Mesendoderm (in vitro differentiated cells): ENCODE measurements at regions not wholly inside any gene's neighbourhood (a gene's known extent, or its start where the extent isn't known, plus 50 kb on each side); places are given as distances from the start of the nearest gene placed in this dataset.

Experiments used
- DNase-seq: peaks from one replicate; pipeline ENCODE4 v3.0.0; 2013
- H2AK5ac ChIP-seq: 2 replicates; pipeline ENCODE4 v1.6.1; 2013; ENCODE audit warnings: low read length, inconsistent platforms
- H2BK120ac ChIP-seq: 2 replicates; pipeline ENCODE4 v1.6.1; 2013; ENCODE audit warnings: low read depth, mild to moderate bottlenecking, low read length, moderate library complexity, mixed read lengths
- H2BK15ac ChIP-seq: replicated peaks from 2 replicates; pipeline ENCODE4 v1.6.1; 2013; ENCODE audit warnings: low read depth, mild to moderate bottlenecking, moderate library complexity
- H2BK5ac ChIP-seq: 2 replicates; pipeline ENCODE4 v1.6.1; 2013; ENCODE audit warnings: low read length, inconsistent platforms
- H3K18ac ChIP-seq: 2 replicates; pipeline ENCODE4 v1.6.1; 2013; ENCODE audit warnings: mild to moderate bottlenecking, low read length, mixed read lengths
- H3K23ac ChIP-seq: one replicate; pipeline ENCODE4 v1.6.1; 2013; ENCODE audit warnings: low read length
- H3K27ac ChIP-seq: 2 replicates; pipeline ENCODE4 v1.5.1; 2013; ENCODE audit warnings: low read depth, mild to moderate bottlenecking, inconsistent platforms, low read length, moderate library complexity
- H3K27me3 ChIP-seq: 2 replicates; pipeline ENCODE4 v1.6.1; 2013; ENCODE audit warnings: low read length, control low read depth, mild to moderate bottlenecking, inconsistent platforms; ENCODE audit not compliant: insufficient read depth, poor library complexity
- H3K36me3 ChIP-seq: 2 replicates; pipeline ENCODE4 v1.6.1; 2013; ENCODE audit warnings: low read length, inconsistent platforms; ENCODE audit not compliant: control insufficient read depth, insufficient read depth
- H3K4ac ChIP-seq: one replicate; pipeline ENCODE4 v1.6.1; 2013; ENCODE audit warnings: low read depth, mild to moderate bottlenecking, low read length, moderate library complexity
- H3K4me1 ChIP-seq: 2 replicates; pipeline ENCODE4 v1.6.1; 2013; ENCODE audit warnings: low read depth, low read length, inconsistent platforms; ENCODE audit not compliant: control insufficient read depth
- H3K4me2 ChIP-seq: 2 replicates; pipeline ENCODE4 v1.6.1; 2013; ENCODE audit warnings: low read length
- H3K4me3 ChIP-seq: 2 replicates; pipeline ENCODE4 v1.5.1; 2013; ENCODE audit warnings: mild to moderate bottlenecking, low read length
- H3K56ac ChIP-seq: one replicate; pipeline ENCODE4 v1.6.1; 2013; ENCODE audit warnings: low read length
- H3K79me1 ChIP-seq: 2 replicates; pipeline ENCODE4 v1.6.1; 2013; ENCODE audit warnings: low read length, inconsistent platforms
- H3K79me2 ChIP-seq: 2 replicates; pipeline ENCODE4 v1.6.1; 2013; ENCODE audit warnings: mild to moderate bottlenecking, low read length; ENCODE audit not compliant: control insufficient read depth, insufficient read depth
- H3K9ac ChIP-seq: 2 replicates; pipeline ENCODE4 v1.6.1; 2013; ENCODE audit warnings: low read length, inconsistent platforms
- H4K5ac ChIP-seq: one replicate; pipeline ENCODE4 v1.6.1; 2013; ENCODE audit warnings: low read length
- H4K8ac ChIP-seq: one replicate; pipeline ENCODE4 v1.6.1; 2013; ENCODE audit warnings: low read depth, mild to moderate bottlenecking, control low read depth, low read length, moderate library complexity
- WGBS: extraction: QIAGEN DNeasy Blood & Tissue Kit; methylation state at CpG from one replicate; pipeline ENCODE4 v1.1.7; 2013; ENCODE audit warnings: low lambda C conversion rate, missing lambda C conversion rate; ENCODE audit not compliant: insufficient coverage; ENCODE audit errors: extremely low coverage; 5-methylcytosine and 5-hydroxymethylcytosine counted together

- no peak overlapping the region for H3K4me3 ChIP-seq
- H4K5ac ChIP-seq = no peak overlapping the region
- H4K8ac ChIP-seq = no peak overlapping the region
- no peak overlapping the region for H3K4me2 ChIP-seq
- no peak overlapping the region for H3K18ac ChIP-seq
- WGBS = no CpG with 5 or more reads among the region's 7 CpGs
- no peak overlapping the region for H3K27ac ChIP-seq
- H3K23ac ChIP-seq = no peak overlapping the region
- H2AK5ac ChIP-seq = no peak overlapping the region
- no peak overlapping the region for H2BK120ac ChIP-seq
- no peak overlapping the region for H3K4ac ChIP-seq
- H3K79me1 ChIP-seq = no peaks in the 10 kb centered on the region
- no peak overlapping the region for H2BK5ac ChIP-seq
- H2BK15ac ChIP-seq = no peak overlapping the region
- no peaks in the 10 kb centered on the region for H3K4me1 ChIP-seq
- H3K36me3 ChIP-seq = no peaks in the 10 kb centered on the region
- DNase-seq = no peak
- no peaks in the 10 kb centered on the region for H3K27me3 ChIP-seq
- H3K79me2 ChIP-seq = no peaks in the 10 kb centered on the region
- no peak overlapping the region for H3K56ac ChIP-seq
- no peak overlapping the region for H3K9ac ChIP-seq
These were observed 112.2 kb upstream of the ZNF91 start for GRCh38 chr19:23507446-23507845.

- Histone ChIP-seq H4K8ac (no peak overlapping the region), H3K4ac (no peak overlapping the region), H3K18ac (no peak overlapping the region), H3K79me1 (no peaks in the 10 kb centered on the region), H2BK5ac (no peak overlapping the region), H4K5ac (no peak overlapping the region), H2BK15ac (no peak overlapping the region), H3K27ac (no peak overlapping the region), H3K9ac (no peak overlapping the region), H2AK5ac (no peak overlapping the region), H3K4me2 (no peak overlapping the region), H3K4me3 (no peak overlapping the region), H2BK120ac (no peak overlapping the region), H3K79me2 (no peaks in the 10 kb centered on the region), H3K56ac (no peak overlapping the region), H3K4me1 (no peaks in the 10 kb centered on the region), H3K36me3 (no peaks in the 10 kb centered on the region), H3K27me3 (no peaks in the 10 kb centered on the region), H3K23ac (no peak overlapping the region)
- WGBS = no CpG with 5 or more reads among the region's 1 CpG
- DNase-seq = no peak
These were observed 110.5 kb upstream of the ZNF91 start for GRCh38 chr19:23505738-23506137.

- no peak overlapping the region for H2BK120ac ChIP-seq
- H3K9ac ChIP-seq = no peak overlapping the region
- no peaks in the 10 kb centered on the region for H3K27me3 ChIP-seq
- no peaks in the 10 kb centered on the region for H3K36me3 ChIP-seq
- H2BK15ac ChIP-seq = no peak overlapping the region
- H3K79me2 ChIP-seq = no peaks in the 10 kb centered on the region
- H3K79me1 ChIP-seq = no peaks in the 10 kb centered on the region
- H3K4me1 ChIP-seq = no peaks in the 10 kb centered on the region
- H3K56ac ChIP-seq = no peak overlapping the region
- H4K5ac ChIP-seq = no peak overlapping the region
- no peak overlapping the region for H3K4ac ChIP-seq
- H3K18ac ChIP-seq = no peak overlapping the region
- no peak overlapping the region for H3K4me3 ChIP-seq
- H2BK5ac ChIP-seq = no peak overlapping the region
- H2AK5ac ChIP-seq = no peak overlapping the region
- H4K8ac ChIP-seq = no peak overlapping the region
- no peak for DNase-seq
- H3K23ac ChIP-seq = no peak overlapping the region
- H3K4me2 ChIP-seq = no peak overlapping the region
- no CpG with 5 or more reads among the region's 5 CpGs for WGBS
- no peak overlapping the region for H3K27ac ChIP-seq
These were observed 87.6 kb upstream of the ZNF91 start for GRCh38 chr19:23482829-23483228.

DNA sequence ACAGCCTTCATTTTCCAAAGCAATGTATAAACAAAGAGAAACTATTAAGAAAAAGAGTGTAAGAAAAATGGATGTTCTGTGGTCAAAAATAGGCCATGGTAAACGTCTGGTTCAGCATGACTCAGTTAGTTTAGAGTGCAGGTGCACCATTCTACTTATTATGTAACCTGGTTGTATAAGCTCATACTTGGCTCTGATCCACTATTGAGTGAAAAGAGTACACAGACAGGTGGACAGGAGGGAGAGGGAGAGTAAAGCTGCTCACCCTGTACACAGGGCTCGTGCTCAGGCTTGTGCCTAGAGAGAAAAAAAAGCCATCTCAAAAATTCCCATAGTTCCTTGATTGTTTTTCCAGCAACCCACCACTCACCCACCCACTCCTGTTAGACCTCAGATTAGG lies 85.8 kb upstream of the ZNF91 start:
- no peak overlapping the region for H3K27ac ChIP-seq
- no peak overlapping the region for H4K5ac ChIP-seq
- no peak overlapping the region for H2BK15ac ChIP-seq
- H2BK120ac ChIP-seq = no peak overlapping the region
- H3K79me1 ChIP-seq = no peaks in the 10 kb centered on the region
- no peaks in the 10 kb centered on the region for H3K4me1 ChIP-seq
- H4K8ac ChIP-seq = no peak overlapping the region
- H3K4me2 ChIP-seq = no peak overlapping the region
- H2AK5ac ChIP-seq = no peak overlapping the region
- no peak for DNase-seq
- H3K36me3 ChIP-seq = no peaks in the 10 kb centered on the region
- no peak overlapping the region for H3K4ac ChIP-seq
- H2BK5ac ChIP-seq = no peak overlapping the region
- no peak overlapping the region for H3K4me3 ChIP-seq
- H3K9ac ChIP-seq = no peak overlapping the region
- no peaks in the 10 kb centered on the region for H3K27me3 ChIP-seq
- H3K79me2 ChIP-seq = no peaks in the 10 kb centered on the region
- no peak overlapping the region for H3K18ac ChIP-seq
- no CpG with 5 or more reads among the region's 2 CpGs for WGBS
- no peak overlapping the region for H3K56ac ChIP-seq
- no peak overlapping the region for H3K23ac ChIP-seq

DNA sequence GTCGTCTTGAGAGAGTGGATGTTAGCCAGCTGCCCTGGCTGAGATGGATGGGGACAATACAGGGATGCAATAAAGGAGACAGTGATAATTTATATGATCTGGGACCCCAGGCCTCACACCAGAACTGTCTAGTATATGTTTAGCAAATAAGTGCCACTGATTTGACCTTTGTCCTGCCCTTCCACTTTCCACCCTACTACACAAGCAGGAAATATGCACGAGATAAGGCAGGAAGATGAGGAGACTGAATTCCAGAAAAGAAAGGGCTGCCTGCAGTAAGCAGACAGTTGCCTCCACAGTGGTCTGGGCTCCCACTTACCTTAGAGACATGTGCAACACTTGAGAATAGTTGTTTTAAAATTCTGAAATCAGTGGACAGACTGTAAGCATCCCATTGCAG lies 80.2 kb upstream of the ZNF91 start:
- Histone ChIP-seq H4K8ac (no peak overlapping the region), H3K79me1 (no peaks in the 10 kb centered on the region), H3K56ac (no peak overlapping the region), H2BK120ac (no peak overlapping the region), H3K4me1 (no peaks in the 10 kb centered on the region), H4K5ac (no peak overlapping the region), H3K4me3 (no peak overlapping the region), H3K79me2 (no peaks in the 10 kb centered on the region), H3K4ac (no peak overlapping the region), H2AK5ac (no peak overlapping the region), H3K27ac (no peak overlapping the region), H3K27me3 (no peaks in the 10 kb centered on the region), H3K36me3 (no peaks in the 10 kb centered on the region), H3K23ac (no peak overlapping the region), H3K9ac (no peak overlapping the region), H2BK5ac (no peak overlapping the region), H3K4me2 (no peak overlapping the region), H2BK15ac (no peak overlapping the region), H3K18ac (no peak overlapping the region)
- WGBS = no CpG with 5 or more reads among the region's 2 CpGs
- no peak for DNase-seq

DNA sequence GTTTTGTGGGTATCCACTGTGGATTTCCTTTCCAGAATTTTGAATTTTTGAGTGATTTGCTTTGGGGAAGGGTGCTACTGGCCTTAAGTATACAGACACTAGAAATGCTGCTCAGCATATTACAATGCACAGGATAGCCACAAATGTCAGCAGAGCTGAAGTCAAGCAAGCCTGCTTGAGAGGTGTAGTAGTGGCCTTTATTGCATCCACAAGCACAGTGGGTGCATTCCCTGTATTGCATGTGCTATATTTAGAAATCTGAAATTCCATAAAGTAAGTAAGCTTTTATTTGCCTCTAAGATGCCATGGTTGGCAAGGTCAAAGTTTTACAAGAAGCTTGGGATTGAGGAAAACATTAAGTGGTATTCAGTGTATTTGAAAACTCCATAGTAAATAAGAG lies 79.5 kb upstream of the ZNF91 start:
- DNase-seq = no peak
- H2BK15ac ChIP-seq = no peak overlapping the region

More for the DNA sequence above, 79.5 kb upstream of the ZNF91 start:
- H2BK5ac ChIP-seq = no peak overlapping the region
- H3K27ac ChIP-seq = no peak overlapping the region
- H3K4ac ChIP-seq = no peak overlapping the region
- no peak overlapping the region for H3K18ac ChIP-seq
- no peak overlapping the region for H3K9ac ChIP-seq
- no peaks in the 10 kb centered on the region for H3K4me1 ChIP-seq
- H3K56ac ChIP-seq = no peak overlapping the region
- no peaks in the 10 kb centered on the region for H3K36me3 ChIP-seq
- H3K79me1 ChIP-seq = no peaks in the 10 kb centered on the region
- H3K23ac ChIP-seq = no peak overlapping the region
- H2BK120ac ChIP-seq = no peak overlapping the region
- H4K5ac ChIP-seq = no peak overlapping the region
- no peak overlapping the region for H3K4me2 ChIP-seq
- no peak overlapping the region for H3K4me3 ChIP-seq
- H3K27me3 ChIP-seq = no peaks in the 10 kb centered on the region
- H3K79me2 ChIP-seq = no peaks in the 10 kb centered on the region
- no peak overlapping the region for H2AK5ac ChIP-seq
- H4K8ac ChIP-seq = no peak overlapping the region
